Aorta (tissue), 5 donors: ENCODE measurements at regions not wholly inside any gene's neighbourhood (a gene's known extent, or its start where the extent isn't known, plus 50 kb on each side); places are given as distances from the start of the nearest gene placed in this dataset.
"Not testable (repeated sequence)": the region's sequence is repeated elsewhere in the genome, so short reads cannot be mapped to it uniquely, and the experiment has no call there.

Source experiments
- ATAC-seq: fragments of 200-7000 bp; cut with Tn5 transposase; one replicate; pipeline ENCODE4 v1.9.1; 2022; ENCODE audit warnings: moderate library complexity; ENCODE audit not compliant: low FRiP score
- DNase-seq, 2 donors: peaks; one replicate each; pipeline ENCODE4 v3.0.0-alpha.2; 2020
- H3K27ac ChIP-seq, 2 donors: one replicate each; pipeline ENCODE4 v1.5.1; 2013; ENCODE audit warnings: low read length in 2 of 2, mild to moderate bottlenecking in 2 of 2, moderate library complexity in 2 of 2, control low read depth in 1 of 2, inconsistent platforms in 1 of 2, low read depth in 1 of 2
- H3K27me3 ChIP-seq, 2 donors: one replicate each; pipeline ENCODE4 v1.6.1; 2013; ENCODE audit warnings: control low read depth in 1 of 2, low read length in 1 of 2, mild to moderate bottlenecking in 1 of 2, moderate library complexity in 1 of 2; ENCODE audit not compliant: insufficient read depth in 2 of 2, control insufficient read depth in 1 of 2
- H3K36me3 ChIP-seq, 2 donors: one replicate each; pipeline ENCODE4 v1.6.1; 2013; ENCODE audit warnings: control low read depth in 1 of 2, low read length in 1 of 2, mild to moderate bottlenecking in 1 of 2; ENCODE audit not compliant: insufficient read depth in 2 of 2, control insufficient read depth in 1 of 2
- H3K4me1 ChIP-seq, 2 donors: one replicate each; pipeline ENCODE4 v1.6.1; 2013; ENCODE audit warnings: low read length in 2 of 2, control low read depth in 1 of 2, mild to moderate bottlenecking in 1 of 2, moderate library complexity in 1 of 2; ENCODE audit not compliant: insufficient read depth in 2 of 2, control insufficient read depth in 1 of 2
- H3K4me3 ChIP-seq, 2 donors: one replicate each; pipeline ENCODE4 v1.5.1; 2013; ENCODE audit warnings: low read length in 2 of 2, control low read depth in 1 of 2, mild to moderate bottlenecking in 1 of 2
- H3K9me3 ChIP-seq: one replicate; pipeline ENCODE4 v1.6.1; 2013; ENCODE audit warnings: mild to moderate bottlenecking, low read length; ENCODE audit not compliant: control insufficient read depth
- WGBS, 2 donors: extraction: QIAGEN DNeasy Blood & Tissue Kit; methylation state at CpG; one replicate each; pipeline ENCODE4 v1.1.7; 2013; 5-methylcytosine and 5-hydroxymethylcytosine counted together
- intact Hi-C, 2 donors: fragments of 100-400 bp; cut with DNase I; formaldehyde crosslinking; loops; one replicate each; pipeline versions ENCODE4 v1.14.2 to v1.15.0; 2022
- donor health status: healthy with polysubstance abuse.
- donor health status: Bipolar disorder and iron deficiency.
- donor health status: DM: no; HTN: no; CAD: no.
- donor health status: DM: no; HTN: no; CAD: no.
- donor health status: DM: yes; HTN: yes; CAD: no.

DNA sequence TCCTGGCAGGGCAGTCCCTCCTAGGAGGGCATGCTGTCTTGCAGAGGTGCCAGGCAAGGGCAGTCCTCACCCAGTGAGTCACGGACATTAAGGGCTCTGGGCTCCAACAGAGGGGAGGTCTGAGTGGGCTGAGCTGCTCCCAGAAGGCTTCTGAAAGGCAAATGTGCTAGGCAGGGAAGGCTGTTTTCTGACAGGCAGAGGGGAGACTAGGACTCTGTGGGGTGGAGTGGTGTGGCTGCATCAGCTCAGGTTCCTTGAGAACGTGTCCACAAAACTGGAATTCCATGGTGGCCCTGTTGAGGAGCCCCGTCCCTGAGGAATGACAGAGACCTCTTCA lies 283.5 kb downstream of the MYCN start:
- Histone ChIP-seq H3K27me3 (no peaks in the 10 kb centered on the region), H3K36me3 (no peaks in the 10 kb centered on the region), H3K27ac (no peak overlapping the region), H3K4me1 (no peaks in the 10 kb centered on the region), H3K4me3 (no peak overlapping the region), H3K9me3 (no peaks in the 10 kb centered on the region)
- intact Hi-C loops: no loop called here
- ATAC-seq: no peak
- 39 to 41% methylated on average over 3 of the region's 3 CpGs for WGBS, 2 donors
- DNase-seq: no peak

DNA sequence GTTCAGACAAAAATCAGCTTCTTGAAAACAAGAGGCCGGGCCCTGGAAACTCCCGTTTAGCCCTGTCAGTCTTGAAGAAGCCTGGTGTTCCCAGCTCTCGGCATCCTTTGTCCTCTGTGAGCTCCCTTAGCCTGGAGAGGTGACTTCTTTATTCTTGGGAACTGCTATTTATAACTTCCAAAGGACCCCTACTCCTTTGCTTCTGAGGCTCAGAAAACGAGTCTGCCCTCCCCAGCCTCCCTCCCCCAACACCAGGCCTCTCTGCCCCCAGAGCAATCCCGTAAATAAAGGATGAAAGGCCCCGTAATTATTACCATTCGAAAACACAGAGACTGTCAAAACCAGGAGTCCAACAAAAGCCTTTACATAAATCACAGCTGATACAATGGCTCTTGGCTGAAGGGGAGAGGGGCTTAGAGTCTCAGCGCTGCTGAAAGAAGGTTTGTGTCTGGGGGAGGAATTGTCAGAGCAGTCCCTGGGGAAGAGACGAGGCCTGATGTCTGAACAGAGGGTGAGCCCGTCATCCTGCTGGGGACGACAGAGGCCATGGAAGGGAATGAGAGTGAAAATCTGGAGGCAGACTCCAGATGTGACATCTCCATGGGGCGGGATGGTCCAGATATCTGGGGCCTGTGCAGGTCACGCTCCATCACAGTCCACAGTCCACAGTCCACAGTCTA lies 283.0 kb downstream of the MYCN start:
- H3K27ac ChIP-seq: no peak overlapping the region
- no peak overlapping the region for H3K4me3 ChIP-seq
- no peaks in the 10 kb centered on the region for H3K4me1 ChIP-seq
- no peaks in the 10 kb centered on the region for H3K27me3 ChIP-seq
- ATAC-seq (no peak), DNase-seq (no peak)
- no peaks in the 10 kb centered on the region for H3K9me3 ChIP-seq
- intact Hi-C loops: no loop called here
- H3K36me3 ChIP-seq: no peaks in the 10 kb centered on the region
- WGBS, 2 donors: 37 to 44% methylated on average over 13 of the region's 13 CpGs

DNA sequence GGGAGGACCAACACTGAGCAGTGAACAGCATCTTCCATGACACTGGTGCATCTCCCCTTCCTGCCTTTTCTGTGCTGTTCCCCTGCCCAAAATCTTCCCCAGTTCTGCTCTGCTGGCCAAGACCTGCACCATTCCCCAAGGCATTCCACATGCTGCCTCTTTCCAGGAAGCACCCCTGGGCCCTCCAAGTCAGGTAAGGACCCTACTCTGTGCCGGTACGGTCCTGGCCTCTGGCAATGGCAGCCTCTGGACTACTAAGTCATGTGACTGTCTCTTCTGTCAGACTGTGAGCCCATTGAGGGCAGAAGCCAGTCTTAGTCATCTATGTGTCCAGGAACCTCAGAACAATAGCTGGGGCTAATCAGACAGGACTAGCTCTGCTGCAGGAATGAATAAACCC lies 282.0 kb downstream of the MYCN start:
- intact Hi-C loops: no loop called here
- Histone ChIP-seq H3K36me3 (no peaks in the 10 kb centered on the region), H3K27me3 (no peaks in the 10 kb centered on the region), H3K27ac (no peak overlapping the region), H3K4me3 (no peak overlapping the region), H3K9me3 (no peaks in the 10 kb centered on the region), H3K4me1 (no peaks in the 10 kb centered on the region)
- WGBS, 2 donors: 94 to 96% methylated on average over 2 of the region's 2 CpGs
- ATAC-seq (no peak), DNase-seq (no peak)

GRCh38 chr2:16221461-16222010 lies 281.2 kb downstream of the MYCN start:
- Histone ChIP-seq H3K36me3 (no peaks in the 10 kb centered on the region), H3K27me3 (no peaks in the 10 kb centered on the region), H3K4me1 (no peaks in the 10 kb centered on the region), H3K27ac (no peak overlapping the region), H3K9me3 (no peaks in the 10 kb centered on the region), H3K4me3 (no peak overlapping the region)
- intact Hi-C loops: no loop called here
- DNase-seq (no peak), ATAC-seq (no peak)
- 80 to 84% methylated on average over 7 of the region's 7 CpGs for WGBS, 2 donors

- H3K4me1 ChIP-seq: no peaks in the 10 kb centered on the region
- H3K27ac ChIP-seq: no peak overlapping the region
- H3K9me3 ChIP-seq: no peaks in the 10 kb centered on the region
- no peaks in the 10 kb centered on the region for H3K36me3 ChIP-seq
- intact Hi-C loops: no loop called here
- 84 to 89% methylated on average over 9 of the region's 9 CpGs for whole genome bisulfite sequencing, 2 donors
- no peaks in the 10 kb centered on the region for H3K27me3 ChIP-seq
- no peak for ATAC-seq
- no peak for DNase-seq
- H3K4me3 ChIP-seq: no peak overlapping the region
Observed at GRCh38 chr2:16219292-16219975, 279.1 kb downstream of the MYCN start.

- no peak for DNase-seq
- no peak for ATAC-seq
- Histone ChIP-seq H3K9me3 (no peaks in the 10 kb centered on the region), H3K4me3 (no peak overlapping the region), H3K4me1 (no peaks in the 10 kb centered on the region), H3K27me3 (no peaks in the 10 kb centered on the region), H3K36me3 (no peaks in the 10 kb centered on the region), H3K27ac (no peak overlapping the region)
- 18 to 26% methylated on average over 3 of the region's 3 CpGs for WGBS, 2 donors
- intact Hi-C loops: no loop called here
Observed at GRCh38 chr2:16218625-16219024, 278.3 kb downstream of the MYCN start.

DNA sequence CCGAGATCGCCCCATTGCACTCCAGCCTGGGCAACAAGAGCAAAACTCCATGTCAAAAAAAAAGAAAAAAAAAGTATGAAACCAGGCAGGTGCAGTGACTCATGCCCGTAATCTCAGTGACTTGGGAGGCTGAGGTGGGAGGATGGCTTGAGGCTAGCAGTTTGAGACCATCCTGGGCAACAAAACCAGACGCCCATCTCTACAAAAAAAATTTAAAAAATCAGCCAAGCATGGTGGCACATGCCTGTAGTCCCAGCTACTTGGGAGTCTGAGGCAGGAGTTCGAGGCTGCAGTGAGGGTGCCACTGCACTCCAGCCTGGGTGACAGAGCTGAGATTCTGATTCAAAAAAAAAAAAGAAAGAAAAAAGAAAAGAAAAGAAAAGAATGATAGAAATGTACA lies 277.8 kb downstream of the MYCN start:
- H3K27ac ChIP-seq: no peak overlapping the region
- DNase-seq (no peak), ATAC-seq (no peak)
- intact Hi-C loops: no loop called here
- no peaks in the 10 kb centered on the region for H3K9me3 ChIP-seq
- H3K27me3 ChIP-seq: no peaks in the 10 kb centered on the region
- no peaks in the 10 kb centered on the region for H3K36me3 ChIP-seq
- 78 to 82% methylated on average over 5 of the region's 5 CpGs for WGBS, 2 donors
- H3K4me1 ChIP-seq: no peaks in the 10 kb centered on the region
- no peak overlapping the region for H3K4me3 ChIP-seq

DNA sequence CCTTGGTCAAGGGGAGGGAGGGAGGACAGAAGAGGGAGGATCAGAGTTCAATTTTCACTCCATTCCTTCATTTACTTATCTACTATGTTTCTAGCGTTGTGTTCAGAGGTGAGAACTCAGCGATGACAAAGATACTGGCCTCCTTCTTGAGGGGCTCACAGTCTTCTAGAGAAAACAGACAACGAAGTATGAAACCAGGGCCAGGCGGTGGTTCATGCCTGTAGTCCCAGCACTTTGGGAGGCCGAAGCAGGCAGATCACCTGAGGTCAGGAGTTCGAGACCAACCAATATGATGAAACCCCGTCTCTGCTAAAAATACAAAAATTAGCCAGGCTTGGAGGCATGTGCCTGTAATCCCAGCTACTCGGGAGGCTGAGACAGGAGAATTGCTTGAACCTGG lies 277.4 kb downstream of the MYCN start:
- intact Hi-C loops, H3K27ac ChIP-seq, DNase-seq, H3K9me3 ChIP-seq, H3K4me3 ChIP-seq, ATAC-seq, H3K36me3 ChIP-seq, H3K4me1 ChIP-seq, H3K27me3 ChIP-seq: not testable (repeated sequence)
- 89 to 90% methylated on average over 8 of the region's 8 CpGs for WGBS, 2 donors

GRCh38 chr2:16217291-16217690 lies 276.9 kb downstream of the MYCN start:
- Histone ChIP-seq H3K36me3 (no peaks in the 10 kb centered on the region), H3K4me1 (no peaks in the 10 kb centered on the region), H3K27me3 (no peaks in the 10 kb centered on the region), H3K9me3 (no peaks in the 10 kb centered on the region), H3K4me3 (no peak overlapping the region), H3K27ac (no peak overlapping the region)
- 73 to 78% methylated on average over 4 of the region's 4 CpGs for WGBS, 2 donors
- DNase-seq: no peak
- intact Hi-C loops: no loop called here
- no peak for ATAC-seq
